HCT116 (cell line): ENCODE measurements at regions not wholly inside any gene's neighbourhood (a gene's known extent, or its start where the extent isn't known, plus 50 kb on each side); places are given as distances from the start of the nearest gene placed in this dataset.
"Not testable (repeated sequence)": the region's sequence is repeated elsewhere in the genome, so short reads cannot be mapped to it uniquely, and the experiment has no call there.

Source experiments
- ATAC-seq: fragments of 200-7000 bp; cut with Tn5 transposase; 2 replicates; pipeline ENCODE4 v1.9.1; 2020; ENCODE audit warnings: mild to moderate bottlenecking, moderate library complexity
- BruUV-seq: library from RNA; stranded (reverse); fragments of 400-500 nt; replicated peaks from 2 replicates; lab custom pipeline; 2021; lab: Mats Ljungman, UMichigan
- CTCF ChIA-PET: fragments of 300-600 bp; sonication (Branson Sonifier 250); formaldehyde crosslinking; loops from one replicate; lab custom pipeline; 2021; ENCODE audit warnings: antibody characterized with exemption; lab: Charles Lee
- POLR2A ChIA-PET: fragments of 300-600, 350-600 bp; sonication (Branson Sonifier 250); formaldehyde crosslinking; loops from one replicate; lab custom pipeline; 2021; ENCODE audit warnings: antibody characterized with exemption; lab: Charles Lee
- RAD21 ChIA-PET, 2 experiments: fragments of 300-600 bp; sonication (Branson Sonifier 250); formaldehyde crosslinking; loops; one replicate each; lab custom pipeline; 2023; ENCODE audit warnings: low total read pairs in 2 of 2; ENCODE audit not compliant: uncharacterized antibody in 2 of 2, unreplicated experiment in 2 of 2, low non-redundant PET in 1 of 2; lab: Charles Lee
- DNase-seq: peaks from one replicate; pipeline ENCODE4 v3.0.0-alpha.2; 2010; ENCODE audit warnings: low read depth, low spot score
- H2AFZ ChIP-seq: fragments of 200-600 bp; shearing (Covaris generic), sonication (generic); 2 replicates; pipeline ENCODE4 v1.6.1; 2017; ENCODE audit warnings: low read depth, mixed run types, mixed read lengths, antibody characterized with exemption, low read length; ENCODE audit not compliant: poor library complexity, severe bottlenecking
- H3K27ac ChIP-seq: 2 replicates; pipeline ENCODE4 v1.5.1; 2012; ENCODE audit warnings: low read depth, low read length
- H3K27me3 ChIP-seq: fragments of 200-600 bp; sonication (generic); 2 replicates; pipeline ENCODE4 v1.6.1; 2016; ENCODE audit warnings: mixed run types, low read length, mixed read lengths; ENCODE audit not compliant: insufficient read depth
- H3K36me3 ChIP-seq, 2 experiments: fragments of 200-500 bp in 1 of 2; fragments of 200-600 bp in 1 of 2; sonication (Bioruptor generic) in 1 of 2; sonication (generic) in 1 of 2; 2 replicates each; pipeline versions ENCODE4 v1.5.1 to v1.6.1; 2014 to 2016; ENCODE audit warnings: low read length in 2 of 2, inconsistent platforms in 1 of 2, mixed read lengths in 1 of 2, mixed run types in 1 of 2; ENCODE audit not compliant: insufficient read depth in 2 of 2, control insufficient read depth in 1 of 2
- H3K4me1 ChIP-seq, 2 experiments: fragments of 200-600 bp in 1 of 2; sonication (generic) in 1 of 2; 2 replicates each; pipeline versions ENCODE4 v1.5.1 to v1.6.1; 2012 to 2017; ENCODE audit warnings: low read length in 2 of 2, inconsistent platforms in 1 of 2, mild to moderate bottlenecking in 1 of 2, mixed read lengths in 1 of 2, mixed run types in 1 of 2, moderate library complexity in 1 of 2; ENCODE audit not compliant: insufficient read depth in 2 of 2, control insufficient read depth in 1 of 2
- H3K4me2 ChIP-seq: fragments of 200-600 bp; sonication (generic); 2 replicates; pipeline ENCODE4 v1.6.1; 2017; ENCODE audit warnings: mixed run types, low read length, mixed read lengths
- H3K4me3 ChIP-seq, 2 experiments: fragments of 200-600 bp in 1 of 2; sonication (generic) in 1 of 2; replicated peaks in 1 of 2; 2 replicates each; pipeline ENCODE4 v1.5.1; 2011 to 2016; ENCODE audit warnings: low read length in 2 of 2, control low read depth in 1 of 2, low read depth in 1 of 2, mild to moderate bottlenecking in 1 of 2, mixed read lengths in 1 of 2, mixed run types in 1 of 2
- H3K79me2 ChIP-seq: fragments of 200-600 bp; sonication (generic); 2 replicates; pipeline ENCODE4 v1.6.1; 2017; ENCODE audit warnings: mild to moderate bottlenecking, mixed run types, low read length, moderate library complexity, mixed read lengths; ENCODE audit not compliant: insufficient read depth
- H3K9ac ChIP-seq: fragments of 200-600 bp; sonication (generic); 2 replicates; pipeline ENCODE4 v1.6.1; 2016; ENCODE audit warnings: low read length, mixed read lengths
- H3K9me2 ChIP-seq: fragments of 200-600 bp; sonication (generic), shearing (Covaris generic); 2 replicates; pipeline ENCODE4 v1.6.1; 2017; ENCODE audit warnings: mixed run types, mild to moderate bottlenecking, moderate library complexity; ENCODE audit not compliant: insufficient read depth
- H3K9me3 ChIP-seq, 2 experiments: fragments of 200-500 bp in 1 of 2; fragments of 200-600 bp in 1 of 2; sonication (Bioruptor generic) in 1 of 2; sonication (generic) in 1 of 2; 2 replicates each; pipeline ENCODE4 v1.6.1; 2014 to 2017; ENCODE audit warnings: low read length in 2 of 2, mixed read lengths in 2 of 2, inconsistent platforms in 1 of 2, low read depth in 1 of 2, mild to moderate bottlenecking in 1 of 2, mixed run types in 1 of 2, moderate library complexity in 1 of 2; ENCODE audit not compliant: control insufficient read depth in 1 of 2, insufficient read depth in 1 of 2
- H4K20me1 ChIP-seq: fragments of 200-600 bp; sonication (generic), shearing (Covaris generic); 2 replicates; pipeline ENCODE4 v1.6.1; 2017; ENCODE audit warnings: mixed run types, mild to moderate bottlenecking, moderate library complexity; ENCODE audit not compliant: insufficient read depth
- ATF3 ChIP-seq: IDR thresholded peaks from 2 replicates; pipeline ENCODE4 v1.6.1; 2012
- CBX3 ChIP-seq: IDR thresholded peaks from 2 replicates; pipeline ENCODE4 v1.6.1; 2012; ENCODE audit warnings: low read depth
- CEBPB ChIP-seq: IDR thresholded peaks from 2 replicates; pipeline ENCODE4 v1.6.1; 2012; ENCODE audit warnings: low read depth
- EGR1 ChIP-seq: IDR thresholded peaks from 2 replicates; pipeline ENCODE4 v1.6.1; 2012; ENCODE audit warnings: low read depth
- ELF1 ChIP-seq: IDR thresholded peaks from 2 replicates; pipeline ENCODE4 v1.6.1; 2012; ENCODE audit warnings: low read depth, borderline replicate concordance
- EZH2 ChIP-seq: fragments of 200-600 bp; sonication (generic); IDR thresholded peaks from 2 replicates; pipeline ENCODE4 v1.6.1; 2017; ENCODE audit warnings: antibody characterized with exemption, mixed run types
- EZH2phosphoT487 ChIP-seq: fragments of 200-600 bp; IDR thresholded peaks from 2 replicates; pipeline ENCODE4 v1.6.1; 2018; ENCODE audit warnings: antibody characterized with exemption, borderline replicate concordance
- FOSL1 ChIP-seq: IDR thresholded peaks from 2 replicates; pipeline ENCODE4 v1.6.1; 2012; ENCODE audit warnings: low read depth
- JUND ChIP-seq: IDR thresholded peaks from 2 replicates; pipeline ENCODE4 v1.6.1; 2012
- MAX ChIP-seq: IDR thresholded peaks from 2 replicates; pipeline ENCODE4 v1.6.1; 2012
- POLR2AphosphoS5 ChIP-seq: IDR thresholded peaks from 2 replicates; pipeline ENCODE4 v1.6.1; 2011; ENCODE audit warnings: mild to moderate bottlenecking, low read depth, low read length, moderate library complexity
- RAD21 ChIP-seq: IDR thresholded peaks from 2 replicates; pipeline ENCODE4 v1.6.1; 2012; ENCODE audit warnings: low read depth, mild to moderate bottlenecking
- REST ChIP-seq: IDR thresholded peaks from 2 replicates; pipeline ENCODE4 v1.6.1; 2012; ENCODE audit warnings: low read depth
- SP1 ChIP-seq: IDR thresholded peaks from 2 replicates; pipeline ENCODE4 v1.6.1; 2012; ENCODE audit warnings: low read depth
- TCF7L2 ChIP-seq: IDR thresholded peaks from 2 replicates; pipeline ENCODE4 v1.7.0; 2011; ENCODE audit warnings: borderline replicate concordance, inconsistent platforms; ENCODE audit not compliant: insufficient read depth, insufficient read length; ENCODE audit errors: extremely low read depth
- YY1 ChIP-seq: IDR thresholded peaks from 2 replicates; pipeline ENCODE4 v1.6.1; 2011; ENCODE audit warnings: low read length, low read depth, moderate library complexity, mild to moderate bottlenecking; ENCODE audit not compliant: insufficient replicate concordance; ENCODE audit errors: extremely low read depth
- ZFX ChIP-seq: fragments of 450-650 bp; IDR thresholded peaks from 2 replicates; pipeline ENCODE4 v1.6.1; 2017
- intact Hi-C: fragments of 100-400 bp; cut with micrococcal nuclease; formaldehyde crosslinking; loops from 2 replicates; pipeline ENCODE4 v1.10.0; 2022

- H3K9ac ChIP-seq = not testable (repeated sequence)
Observed at GRCh38 chrX:40788698-40789097, 53.4 kb upstream of the MED14 start.

GRCh38 chrX:40792433-40792832, 57.1 kb upstream of the MED14 start:
- no peaks in the 10 kb centered on the region for H4K20me1 ChIP-seq
- CTCF ChIA-PET = no interaction called here
- H3K9me3 ChIP-seq = no peaks in the 10 kb centered on the region
- no peak overlapping the region for H2AFZ ChIP-seq
- ATAC-seq (no peak), DNase-seq (no peak)
- no TSS peak for BruUV-seq
- intact Hi-C loops = loop anchor here (10.0 kb wide), 1 partner anchor 218 kb away; no protein-coding TSS in a partner anchor
- H3K27ac ChIP-seq = no peak overlapping the region
- POLR2A ChIA-PET = no interaction called here
- no peaks in the 10 kb centered on the region for H3K79me2 ChIP-seq
- TF ChIP-seq JUND (no peak), POLR2AphosphoS5 (no peak), CEBPB (no peak), EZH2phosphoT487 (no peak), EGR1 (no peak), FOSL1 (no peak), SP1 (no peak), ELF1 (no peak), YY1 (no peak), CBX3 (no peak), MAX (no peak), RAD21 (no peak), REST (no peak), TCF7L2 (no peak), ZFX (no peak), EZH2 (no peak), ATF3 (no peak)
- no peak overlapping the region for H3K4me3 ChIP-seq
- H3K27me3 ChIP-seq = no peaks in the 10 kb centered on the region
- RAD21 ChIA-PET = no interaction called here
- H3K36me3 ChIP-seq = no peaks in the 10 kb centered on the region
- H3K9me2 ChIP-seq = no peaks in the 10 kb centered on the region
- no peak overlapping the region for H3K4me2 ChIP-seq
- H3K9ac ChIP-seq = no peak overlapping the region
- peaks cover 4 to 14% of the 10 kb centered on the region in 2 experiments; a peak in 3 of 4 replicates for H3K4me1 ChIP-seq

More at GRCh38 chrX:40788698-40789097, 53.4 kb upstream of the MED14 start:
- intact Hi-C loops, RAD21 ChIA-PET, H3K4me2 ChIP-seq, H3K27ac ChIP-seq, H3K36me3 ChIP-seq, POLR2A ChIA-PET, H3K79me2 ChIP-seq, H3K27me3 ChIP-seq, H3K9me2 ChIP-seq, H4K20me1 ChIP-seq, H3K4me1 ChIP-seq, BruUV-seq, DNase-seq, CTCF ChIA-PET, H2AFZ ChIP-seq, H3K4me3 ChIP-seq, ATAC-seq, H3K9me3 ChIP-seq: not testable (repeated sequence)
